Right cardiac atrium (tissue), 5 donors: ENCODE measurements at regions not wholly inside any gene's neighbourhood (a gene's known extent, or its start where the extent isn't known, plus 50 kb on each side); places are given as distances from the start of the nearest gene placed in this dataset.

Experiments
- ATAC-seq, 2 donors: fragments of 200-7000 bp; cut with Tn5 transposase; one replicate each; pipeline versions ENCODE4 v1.8.0 to v1.9.1; 2020; ENCODE audit warnings: moderate library complexity in 2 of 2, mild to moderate bottlenecking in 1 of 2
- DNase-seq, 3 donors: peaks; one replicate each; pipeline ENCODE4 v3.0.0-alpha.2; 2020
- H3K27ac ChIP-seq: one replicate; pipeline ENCODE4 v1.5.1; 2013; ENCODE audit warnings: mild to moderate bottlenecking, low read length, control low read depth, moderate library complexity
- H3K27me3 ChIP-seq: one replicate; pipeline ENCODE4 v1.6.1; 2013; ENCODE audit not compliant: control insufficient read depth, insufficient read depth
- H3K4me1 ChIP-seq: one replicate; pipeline ENCODE4 v1.6.1; 2013; ENCODE audit warnings: low read length; ENCODE audit not compliant: control insufficient read depth, insufficient read depth
- H3K4me3 ChIP-seq: one replicate; pipeline ENCODE4 v1.5.1; 2013; ENCODE audit warnings: low read length, control low read depth
- H3K9me3 ChIP-seq: one replicate; pipeline ENCODE4 v1.6.1; 2013; ENCODE audit warnings: low read length; ENCODE audit not compliant: control insufficient read depth
- WGBS: extraction: QIAGEN DNeasy Blood & Tissue Kit; methylation state at CpG from one replicate; pipeline ENCODE4 v1.1.7; 2013; 5-methylcytosine and 5-hydroxymethylcytosine counted together
- intact Hi-C, 4 donors: fragments of 100-400 bp; cut with DNase I; formaldehyde crosslinking; loops; one replicate each; pipeline versions ENCODE4 v1.11.0 to v1.14.0; 2022 to 2023
- donor health status: healthy with polysubstance abuse.
- donor health status: DM: no; HTN: yes; CAD: no.
- donor health status: DM: no; HTN: no; CAD: no.
- donor health status: DM: no; HTN: yes; CAD: no; lungs with severe emphysema.
- donor health status: DM: yes; HTN: yes; CAD: no.

DNA sequence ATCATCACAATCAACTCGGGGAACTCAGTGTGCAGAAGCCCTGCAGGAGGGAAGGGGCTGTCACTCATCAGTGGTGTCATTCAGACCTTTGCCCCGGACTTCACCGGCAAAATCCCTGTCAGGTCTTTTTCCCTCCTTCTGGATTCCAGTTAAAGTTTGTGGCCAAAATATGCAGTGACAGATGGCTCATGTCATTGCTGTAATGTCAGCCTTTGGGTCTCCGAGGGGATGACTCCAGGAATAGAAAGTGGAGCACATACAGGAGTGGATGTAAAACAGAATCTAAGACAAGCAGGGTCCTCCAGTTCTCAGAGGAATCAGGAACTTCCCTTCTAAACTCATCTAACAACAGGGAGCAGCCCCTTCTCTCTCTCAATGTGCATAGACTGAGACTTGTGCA, 130.3 kb upstream of the RASSF8 start:
- no peaks in the 10 kb centered on the region for H3K27me3 ChIP-seq
- ATAC-seq: no peak
- H3K9me3 ChIP-seq: no peaks in the 10 kb centered on the region
- H3K4me3 ChIP-seq: no peak overlapping the region
- peaks cover 5% of the 10 kb centered on the region for H3K4me1 ChIP-seq
- DNase-seq: no peak
- 26% methylated on average over 4 of the region's 4 CpGs for WGBS
- intact Hi-C loops: no loop called here
- H3K27ac ChIP-seq: no peak overlapping the region

DNA sequence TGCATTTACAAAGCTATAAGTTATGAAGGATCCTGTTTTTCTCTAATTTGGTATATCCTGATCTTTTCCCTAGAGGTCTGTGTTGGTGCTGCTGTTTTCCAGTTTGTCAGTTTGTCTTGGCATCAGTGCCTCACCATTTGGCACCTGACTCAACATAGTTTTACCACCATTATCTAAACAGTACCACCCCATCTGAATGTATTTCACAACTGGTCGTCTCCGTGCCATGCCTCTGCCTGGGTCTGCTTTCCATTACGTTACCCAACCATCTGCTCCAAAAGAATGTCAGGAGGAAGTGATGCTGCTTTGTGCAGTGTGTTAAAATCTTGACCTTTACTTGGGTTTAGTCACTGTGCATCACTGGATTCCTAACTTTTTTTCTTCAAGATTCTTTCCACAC, 129.3 kb upstream of the RASSF8 start:
- ATAC-seq (peak; percentile 78 to 95), DNase-seq (peak in 2 of 3 donors; percentile 42 to 67)
- peaks cover 5% of the 10 kb centered on the region for H3K4me1 ChIP-seq
- intact Hi-C loops: no loop called here
- 20% methylated on average over 3 of the region's 3 CpGs for WGBS
- H3K27me3 ChIP-seq: no peaks in the 10 kb centered on the region
- H3K9me3 ChIP-seq: no peaks in the 10 kb centered on the region
- no peak overlapping the region for H3K27ac ChIP-seq
- H3K4me3 ChIP-seq: no peak overlapping the region

DNA sequence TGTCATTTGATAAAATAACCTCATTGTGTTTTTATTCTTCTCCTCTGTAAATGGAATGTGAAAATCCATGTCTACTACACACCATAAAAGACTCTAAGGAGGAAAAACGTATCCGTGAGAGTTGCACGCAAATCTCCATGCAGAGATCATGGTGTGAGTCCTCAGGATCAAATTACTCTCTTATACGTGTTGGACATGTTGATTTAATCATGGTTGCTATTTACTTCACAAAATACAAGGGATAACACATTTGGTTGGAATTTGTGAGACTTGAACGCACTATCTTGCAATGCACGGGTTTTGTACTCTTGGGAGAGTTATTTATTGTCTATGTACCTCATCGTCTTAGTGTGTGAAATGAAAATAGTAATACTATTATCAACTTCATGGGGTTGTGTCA, 128.0 kb upstream of the RASSF8 start:
- DNase-seq (no peak), ATAC-seq (no peak)
- Histone ChIP-seq H3K27ac (no peak overlapping the region), H3K4me3 (no peak overlapping the region), H3K27me3 (no peaks in the 10 kb centered on the region), H3K4me1 (peaks cover 5% of the 10 kb centered on the region), H3K9me3 (no peaks in the 10 kb centered on the region)
- WGBS: 66% methylated on average over 7 of the region's 7 CpGs
- intact Hi-C loops: no loop called here

DNA sequence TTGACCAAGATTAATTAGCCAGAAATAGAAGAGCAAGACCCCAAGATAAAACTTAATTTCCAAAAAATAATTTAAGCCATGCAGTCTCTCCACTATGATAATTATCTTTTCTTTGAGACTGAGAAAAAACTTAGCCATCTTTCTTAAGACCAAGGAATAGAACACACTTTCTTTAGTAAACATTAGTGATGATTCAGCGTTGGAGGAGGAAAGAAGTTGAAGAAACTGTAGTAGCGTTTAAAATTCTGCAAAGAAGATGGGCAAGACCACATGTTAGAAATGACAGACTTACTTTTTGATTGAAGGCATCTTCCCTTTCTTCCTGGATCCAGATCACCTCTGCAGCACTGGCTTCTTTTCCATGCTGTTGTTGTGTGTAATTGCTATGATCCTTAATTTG, 124.8 kb upstream of the RASSF8 start:
- 90% methylated on average over 2 of the region's 2 CpGs for WGBS

DNA sequence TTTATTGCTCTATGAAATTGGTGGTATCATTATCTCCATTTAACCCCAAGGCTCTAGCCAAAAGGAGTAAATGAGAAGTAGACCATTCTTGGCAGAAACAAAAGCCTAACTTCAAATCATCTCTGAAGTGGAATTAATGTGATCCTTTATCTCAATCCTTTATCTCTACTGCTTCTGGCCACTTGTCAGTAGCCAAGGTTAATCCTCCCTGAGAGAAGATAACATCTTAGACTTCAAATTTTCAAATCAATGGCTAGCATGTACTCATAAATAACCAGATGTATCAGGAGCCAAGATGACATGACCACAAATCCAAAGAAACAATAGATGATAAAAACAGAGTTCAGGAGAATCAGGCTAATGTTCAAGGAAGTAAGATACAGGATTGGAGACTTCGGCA, 123.1 kb upstream of the RASSF8 start:
- no peaks in the 10 kb centered on the region for H3K27me3 ChIP-seq
- WGBS: 77% methylated on average over 1 of the region's 1 CpG
- DNase-seq: no peak
- no peaks in the 10 kb centered on the region for H3K4me1 ChIP-seq
- no peak overlapping the region for H3K4me3 ChIP-seq
- intact Hi-C loops: no loop called here
- ATAC-seq: no peak
- H3K27ac ChIP-seq: no peak overlapping the region
- H3K9me3 ChIP-seq: no peaks in the 10 kb centered on the region

More for the DNA sequence above, 124.8 kb upstream of the RASSF8 start:
- DNase-seq: no peak
- Histone ChIP-seq H3K27me3 (no peaks in the 10 kb centered on the region), H3K9me3 (no peaks in the 10 kb centered on the region), H3K27ac (no peak overlapping the region), H3K4me1 (no peaks in the 10 kb centered on the region), H3K4me3 (no peak overlapping the region)
- ATAC-seq: no peak
- intact Hi-C loops: no loop called here

DNA sequence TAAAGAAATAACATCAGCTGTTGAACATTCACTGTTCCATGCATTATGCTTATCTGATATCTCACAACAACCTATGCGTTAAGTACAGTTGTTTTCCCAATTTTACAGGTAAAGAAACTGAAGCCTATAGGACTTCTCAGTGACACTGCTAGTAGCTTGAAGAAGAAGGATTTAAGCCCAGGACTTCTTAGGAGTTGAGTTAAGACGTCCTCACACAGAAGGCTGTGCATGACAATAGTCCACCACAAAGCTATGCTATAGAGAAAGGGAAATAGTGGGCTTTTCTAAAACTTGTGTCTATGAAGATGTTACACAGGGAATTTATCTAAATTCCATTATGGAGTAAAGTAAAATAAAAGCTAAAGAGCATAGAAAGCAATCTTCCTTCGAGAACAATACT, 120.5 kb upstream of the RASSF8 start:
- Histone ChIP-seq H3K27me3 (no peaks in the 10 kb centered on the region), H3K9me3 (no peaks in the 10 kb centered on the region), H3K4me1 (no peaks in the 10 kb centered on the region), H3K27ac (no peak overlapping the region), H3K4me3 (no peak overlapping the region)
- DNase-seq (no peak), ATAC-seq (no peak)
- intact Hi-C loops: no loop called here
- WGBS: 87% methylated on average over 3 of the region's 3 CpGs

DNA sequence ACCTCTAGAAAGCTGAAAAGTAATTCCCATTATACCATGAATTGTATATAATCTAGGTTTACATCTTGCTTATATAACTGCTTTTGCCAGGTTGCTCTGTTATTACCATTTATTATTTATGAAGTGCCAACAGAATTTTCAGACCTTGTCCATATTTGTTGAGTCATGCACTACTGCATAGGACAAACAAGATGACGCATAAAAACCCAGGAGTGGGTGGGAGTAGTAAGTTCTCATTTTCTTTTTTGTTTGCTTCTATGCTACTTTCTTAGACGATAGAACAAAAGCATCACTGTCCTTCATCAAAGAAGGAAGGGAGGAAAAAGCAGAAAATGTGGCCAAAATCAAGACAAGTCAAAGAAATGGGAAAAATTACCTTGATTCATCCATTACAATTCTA, 119.0 kb upstream of the RASSF8 start:
- no peak overlapping the region for H3K4me3 ChIP-seq
- H3K4me1 ChIP-seq: no peaks in the 10 kb centered on the region
- intact Hi-C loops: no loop called here
- no peak for DNase-seq
- no peaks in the 10 kb centered on the region for H3K9me3 ChIP-seq
- ATAC-seq: no peak
- H3K27ac ChIP-seq: no peak overlapping the region
- WGBS: 63% methylated on average over 2 of the region's 2 CpGs
- H3K27me3 ChIP-seq: no peaks in the 10 kb centered on the region

DNA sequence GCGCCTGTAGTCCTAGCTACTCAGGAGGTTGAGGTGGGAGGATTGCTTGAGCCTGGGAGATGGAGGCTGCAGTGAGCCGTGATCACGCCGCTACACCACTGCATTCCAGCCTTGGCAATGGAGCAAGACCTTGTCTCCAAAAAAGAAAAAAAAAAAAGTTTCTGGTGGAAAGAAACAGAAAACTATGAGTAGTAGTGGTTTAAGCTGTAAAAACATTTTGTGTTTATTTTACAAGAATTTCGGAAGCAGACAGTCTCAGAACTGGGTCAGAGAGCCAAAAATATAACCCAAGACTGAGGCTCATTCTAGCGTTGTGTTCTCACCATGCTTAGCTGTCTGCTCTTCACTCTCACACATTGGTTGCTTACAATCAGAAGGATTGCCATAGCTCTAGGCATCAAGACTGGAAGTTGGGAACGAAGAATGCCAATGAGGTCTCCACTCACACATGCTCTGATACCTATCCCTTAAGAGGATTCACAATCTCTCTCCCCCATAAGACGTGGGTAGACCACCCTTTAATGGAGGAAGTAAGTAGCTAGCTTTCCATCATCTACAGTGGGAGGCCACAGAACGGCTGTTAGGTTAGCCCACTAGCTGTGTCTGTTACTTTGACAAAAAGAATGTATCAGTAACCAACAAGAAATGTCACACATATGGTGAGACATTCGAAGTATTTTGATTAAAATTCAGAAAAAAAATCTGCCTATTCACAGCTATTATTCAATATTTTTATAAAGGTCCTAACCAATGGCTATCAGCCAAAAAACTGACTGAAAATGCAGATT, 117.6 kb upstream of the RASSF8 start:
- Histone ChIP-seq H3K9me3 (no peaks in the 10 kb centered on the region), H3K27ac (no peak overlapping the region), H3K27me3 (no peaks in the 10 kb centered on the region), H3K4me3 (no peak overlapping the region), H3K4me1 (no peaks in the 10 kb centered on the region)
- intact Hi-C loops: no loop called here
- ATAC-seq: peak; percentile 70 to 72
- DNase-seq: peak in 1 of 3 donors; percentile 11
- 79% methylated on average over 10 of the region's 10 CpGs for WGBS

DNA sequence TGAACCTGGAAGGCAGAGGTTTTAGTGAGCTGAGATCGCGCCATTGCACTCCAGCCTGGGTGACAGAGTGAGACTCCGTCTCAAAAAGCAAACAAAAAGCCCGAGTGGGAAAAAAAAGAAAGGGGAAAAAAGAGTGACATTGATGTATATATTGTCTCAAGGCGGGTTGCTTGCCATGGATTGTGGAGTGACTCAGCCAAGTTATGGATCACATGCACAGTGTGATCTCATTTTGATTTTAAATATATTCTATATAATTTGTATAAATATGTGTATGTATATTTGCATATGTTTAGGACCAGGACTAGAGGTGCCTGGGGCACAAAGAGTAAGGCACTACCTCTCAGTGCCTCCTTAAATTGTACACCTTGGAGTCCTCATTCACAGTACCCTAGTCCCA, 116.2 kb upstream of the RASSF8 start:
- no peak for ATAC-seq
- Histone ChIP-seq H3K27ac (no peak overlapping the region), H3K4me1 (no peaks in the 10 kb centered on the region), H3K27me3 (no peaks in the 10 kb centered on the region), H3K4me3 (no peak overlapping the region), H3K9me3 (no peaks in the 10 kb centered on the region)
- 93% methylated on average over 5 of the region's 5 CpGs for WGBS
- intact Hi-C loops: no loop called here
- DNase-seq: no peak

DNA sequence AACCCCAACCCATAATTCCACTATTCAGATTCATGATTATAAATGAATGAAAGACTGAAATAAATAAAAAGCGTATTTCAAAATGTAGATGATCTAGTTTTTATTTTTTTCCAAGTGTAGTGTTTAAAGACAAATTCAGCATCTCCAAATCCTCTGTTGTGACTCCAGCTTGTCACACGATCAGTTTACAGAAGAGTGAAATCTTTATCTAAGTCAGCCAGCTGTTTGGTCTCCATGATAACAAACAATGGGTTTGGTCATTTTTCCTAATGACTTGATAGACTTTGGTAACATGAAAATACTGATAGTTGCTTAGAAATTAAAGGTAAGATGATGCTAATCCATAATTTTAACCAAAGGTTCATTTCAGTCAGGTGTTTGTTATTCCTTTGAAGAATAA, 114.5 kb upstream of the RASSF8 start:
- ATAC-seq (peak in 1 of 2 donors; percentile 51), DNase-seq (no peak)
- intact Hi-C loops: no loop called here
- Histone ChIP-seq H3K4me3 (no peak overlapping the region), H3K4me1 (no peaks in the 10 kb centered on the region), H3K27ac (no peak overlapping the region), H3K9me3 (no peaks in the 10 kb centered on the region), H3K27me3 (no peaks in the 10 kb centered on the region)
- 56% methylated on average over 2 of the region's 2 CpGs for WGBS

DNA sequence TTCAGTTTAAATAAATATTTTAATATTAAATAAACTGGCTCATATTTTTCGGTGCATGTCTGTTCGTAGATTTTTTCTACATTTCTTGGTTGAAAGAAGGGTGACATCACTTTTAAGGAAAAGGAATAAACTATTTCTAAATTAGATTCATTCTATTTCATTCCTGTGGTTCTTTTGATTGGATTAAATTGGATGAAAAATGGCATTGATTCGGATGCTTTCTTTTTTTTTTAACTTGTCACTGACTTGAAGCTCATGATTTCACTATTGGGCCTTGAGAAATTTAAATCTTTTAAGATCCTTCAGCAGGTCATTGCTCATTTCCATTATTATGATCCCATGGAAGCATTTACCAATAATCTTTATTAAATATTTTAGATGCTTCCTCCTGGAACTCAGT, 113.1 kb upstream of the RASSF8 start:
- intact Hi-C loops: no loop called here
- 84% methylated on average over 3 of the region's 3 CpGs for WGBS

DNA sequence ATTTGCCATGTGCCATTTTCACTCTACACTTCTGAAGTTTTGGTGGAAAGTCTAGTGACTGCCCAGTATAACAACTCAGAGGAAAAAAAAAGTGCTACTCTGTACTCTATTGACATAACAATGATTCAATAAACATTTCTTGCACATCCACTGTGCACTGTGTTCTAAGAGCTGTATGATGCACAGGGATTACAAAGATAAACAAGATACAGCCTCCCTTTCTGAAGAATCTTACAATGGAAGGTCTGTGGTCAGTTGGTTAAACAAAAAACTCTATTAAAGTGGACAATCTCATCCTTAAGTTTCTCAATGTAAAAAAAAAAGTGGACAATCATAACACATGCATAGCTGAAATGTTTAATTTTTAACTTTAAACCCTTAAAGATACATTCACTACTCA, 105.7 kb upstream of the RASSF8 start:
- Histone ChIP-seq H3K4me3 (no peak overlapping the region), H3K9me3 (no peaks in the 10 kb centered on the region), H3K27me3 (no peaks in the 10 kb centered on the region), H3K4me1 (no peaks in the 10 kb centered on the region), H3K27ac (no peak overlapping the region)
- ATAC-seq (no peak), DNase-seq (no peak)
- intact Hi-C loops: no loop called here

More for the DNA sequence above, 113.1 kb upstream of the RASSF8 start:
- Histone ChIP-seq H3K4me1 (no peaks in the 10 kb centered on the region), H3K4me3 (no peak overlapping the region), H3K27ac (no peak overlapping the region), H3K9me3 (no peaks in the 10 kb centered on the region), H3K27me3 (no peaks in the 10 kb centered on the region)
- DNase-seq (no peak), ATAC-seq (no peak)
